ENCODE measurements at regions not wholly inside any gene's neighbourhood (a gene's known extent, or its start where the extent isn't known, plus 50 kb on each side); places are given as distances from the start of the nearest gene placed in this dataset.

DNA sequence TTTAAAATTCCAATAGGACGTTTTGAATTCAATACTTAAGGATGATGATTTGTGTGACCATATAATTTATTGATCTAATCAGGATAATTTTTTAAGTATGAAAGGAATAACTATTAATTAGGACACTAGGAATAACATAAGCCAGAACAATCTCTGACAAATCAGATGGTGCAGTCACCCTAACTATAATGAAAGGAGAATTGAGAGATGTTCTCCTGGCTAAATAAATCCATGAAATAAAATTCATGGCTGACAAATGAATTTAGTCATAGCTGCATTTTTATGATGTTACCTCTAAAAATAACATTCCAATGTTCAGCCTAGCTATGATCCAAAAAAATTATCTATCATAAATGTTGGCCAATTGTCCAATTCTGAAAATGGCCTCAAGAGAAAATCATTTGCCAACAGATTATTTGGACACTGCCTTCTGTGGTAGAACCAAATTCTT lies 190.6 kb upstream of the NEIL3 start:
- 19 to 24% (median 22%) methylated on average over 1 of the region's 1 CpG for WGBS, 3 donors
- no peaks in the 10 kb centered on the region for H3K4me1 ChIP-seq (ENCODE audit: control insufficient read depth in 3 of 3, insufficient read depth in 2 of 3, low read depth in 1 of 3, low read length in 2 of 3)
- H3K9me3 ChIP-seq (ENCODE audit: control insufficient read depth in 2 of 2, insufficient read depth in 1 of 2, low read depth in 1 of 2, low read length in 1 of 2): peaks cover 0 to 2% of the 10 kb centered on the region in 2 donors
- no peaks in the 10 kb centered on the region for H3K27me3 ChIP-seq (ENCODE audit: control insufficient read depth in 3 of 3, insufficient read depth in 3 of 3, low read length in 3 of 3)
- no peaks in the 10 kb centered on the region for H3K36me3 ChIP-seq (ENCODE audit: control insufficient read depth in 3 of 3, insufficient read depth in 2 of 3, low read depth in 1 of 3, low read length in 3 of 3)
- H3K27ac ChIP-seq (ENCODE audit: low read depth in 1 of 3, low read length in 2 of 3): no peak overlapping the region
- FAIRE-seq: no peak
- no peak overlapping the region for H3K4me3 ChIP-seq (ENCODE audit: low read depth in 1 of 3, low read length in 3 of 3)
- DNase-seq: no peak

DNA sequence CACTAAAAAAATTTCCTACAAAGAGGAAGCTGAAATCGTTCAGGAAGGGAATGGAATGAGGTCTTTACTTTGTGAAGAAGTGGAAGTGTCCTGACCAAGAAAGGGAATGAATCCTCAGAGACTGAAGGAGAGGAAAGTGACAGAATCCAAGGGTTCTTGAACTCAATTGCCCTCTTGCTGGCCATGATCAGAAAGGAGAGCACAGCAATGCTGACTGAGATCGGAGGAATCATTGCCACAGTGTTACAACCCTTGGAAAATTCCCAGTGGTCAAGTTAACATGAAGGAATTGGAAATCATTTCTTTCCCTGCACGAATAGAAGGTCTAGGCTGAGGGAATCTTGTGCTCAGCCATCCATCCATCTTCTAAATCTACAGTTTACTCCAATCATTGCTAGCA lies 190.0 kb upstream of the NEIL3 start:
- DNase-seq (no peak), FAIRE-seq (no peak)
- 53 to 58% (median 55%) methylated on average over 3 of the region's 3 CpGs for WGBS, 3 donors
- H3K9me3 ChIP-seq (ENCODE audit: control insufficient read depth in 2 of 2, insufficient read depth in 1 of 2, low read depth in 1 of 2, low read length in 1 of 2): peaks cover 0 to 2% of the 10 kb centered on the region in 2 donors
- H3K27ac ChIP-seq (ENCODE audit: low read depth in 1 of 3, low read length in 2 of 3): no peak overlapping the region
- H3K4me1 ChIP-seq (ENCODE audit: control insufficient read depth in 3 of 3, insufficient read depth in 2 of 3, low read depth in 1 of 3, low read length in 2 of 3): no peaks in the 10 kb centered on the region
- no peaks in the 10 kb centered on the region for H3K27me3 ChIP-seq (ENCODE audit: control insufficient read depth in 3 of 3, insufficient read depth in 3 of 3, low read length in 3 of 3)
- H3K36me3 ChIP-seq (ENCODE audit: control insufficient read depth in 3 of 3, insufficient read depth in 2 of 3, low read depth in 1 of 3, low read length in 3 of 3): no peaks in the 10 kb centered on the region
- H3K4me3 ChIP-seq (ENCODE audit: low read depth in 1 of 3, low read length in 3 of 3): no peak overlapping the region

- 58 to 67% (median 65%) methylated on average over 2 of the region's 2 CpGs for WGBS, 3 donors
- Histone ChIP-seq H3K9me3 (ENCODE audit: control insufficient read depth in 2 of 2, insufficient read depth in 1 of 2, low read depth in 1 of 2, low read length in 1 of 2) (peaks cover 0 to 2% of the 10 kb centered on the region in 2 donors), H3K27ac (ENCODE audit: low read depth in 1 of 3, low read length in 2 of 3) (no peak overlapping the region), H3K36me3 (ENCODE audit: control insufficient read depth in 3 of 3, insufficient read depth in 2 of 3, low read depth in 1 of 3, low read length in 3 of 3) (no peaks in the 10 kb centered on the region), H3K4me1 (ENCODE audit: control insufficient read depth in 3 of 3, insufficient read depth in 2 of 3, low read depth in 1 of 3, low read length in 2 of 3) (no peaks in the 10 kb centered on the region), H3K27me3 (ENCODE audit: control insufficient read depth in 3 of 3, insufficient read depth in 3 of 3, low read length in 3 of 3) (no peaks in the 10 kb centered on the region), H3K4me3 (ENCODE audit: low read depth in 1 of 3, low read length in 3 of 3) (no peak overlapping the region)
- DNase-seq (no peak), FAIRE-seq (no peak)
These were observed 185.9 kb upstream of the NEIL3 start for GRCh38 chr4:177123811-177124210.

DNA sequence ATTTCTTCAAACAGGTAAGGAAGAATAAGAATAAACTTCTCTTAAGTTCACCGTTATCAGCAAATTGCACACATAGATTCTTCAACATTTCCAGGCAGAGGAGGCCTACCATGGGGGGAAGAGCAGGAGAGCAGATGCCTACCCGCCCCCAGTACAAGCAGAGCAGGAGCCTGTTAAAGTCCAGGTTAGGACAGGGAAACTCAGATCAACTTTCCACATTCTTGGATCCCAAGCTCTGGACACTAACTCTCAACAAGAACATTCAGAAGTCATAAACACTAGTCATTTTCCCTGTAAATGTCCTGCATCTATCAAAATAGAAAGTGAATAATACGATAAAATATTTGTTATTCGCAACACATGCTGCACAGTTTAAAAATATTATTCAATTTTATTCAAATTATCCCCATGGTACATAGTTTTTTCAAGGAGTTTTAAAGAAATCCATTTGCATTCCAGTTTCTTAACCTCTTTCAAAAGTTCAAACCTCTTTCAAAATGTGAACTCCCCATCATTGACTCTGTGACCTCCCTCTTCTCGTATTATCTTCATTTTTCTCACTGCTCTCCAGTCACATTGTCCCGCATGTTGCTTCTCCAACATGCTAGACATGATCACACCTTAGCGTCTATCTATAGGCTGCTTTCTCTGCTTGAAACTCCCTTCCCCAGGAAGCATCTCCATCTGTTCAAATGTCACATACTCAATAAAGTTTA lies 185.2 kb upstream of the NEIL3 start:
- H3K9me3 ChIP-seq (ENCODE audit: control insufficient read depth in 2 of 2, insufficient read depth in 1 of 2, low read depth in 1 of 2, low read length in 1 of 2): peaks cover 0 to 3% of the 10 kb centered on the region in 2 donors
- 75 to 82% (median 77%) methylated on average over 7 of the region's 7 CpGs for WGBS, 3 donors
- FAIRE-seq: no peak
- H3K27me3 ChIP-seq (ENCODE audit: control insufficient read depth in 3 of 3, insufficient read depth in 3 of 3, low read length in 3 of 3): no peaks in the 10 kb centered on the region
- no peak overlapping the region for H3K4me3 ChIP-seq (ENCODE audit: low read depth in 1 of 3, low read length in 3 of 3)
- DNase-seq: no peak
- H3K27ac ChIP-seq (ENCODE audit: low read depth in 1 of 3, low read length in 2 of 3): no peak overlapping the region
- no peaks in the 10 kb centered on the region for H3K4me1 ChIP-seq (ENCODE audit: control insufficient read depth in 3 of 3, insufficient read depth in 2 of 3, low read depth in 1 of 3, low read length in 2 of 3)
- no peaks in the 10 kb centered on the region for H3K36me3 ChIP-seq (ENCODE audit: control insufficient read depth in 3 of 3, insufficient read depth in 2 of 3, low read depth in 1 of 3, low read length in 3 of 3)

DNA sequence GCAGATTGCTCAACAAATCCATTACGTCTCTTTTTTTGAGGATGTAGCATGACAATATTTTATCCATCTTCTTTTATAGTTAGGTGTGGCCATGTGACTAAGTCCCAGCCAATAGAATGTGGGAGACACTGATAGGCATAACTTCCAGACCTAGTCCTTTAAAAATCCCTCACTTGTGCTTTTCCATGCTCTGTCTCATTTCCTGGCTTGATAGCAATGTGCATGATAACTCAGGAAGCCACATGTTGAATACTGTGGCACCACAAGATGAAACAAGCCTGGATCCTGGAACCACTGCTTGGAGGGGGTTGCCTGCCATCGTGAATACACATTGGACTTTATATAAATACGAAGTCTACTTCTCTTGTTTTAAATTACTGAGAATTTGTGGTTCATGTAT lies 184.0 kb upstream of the NEIL3 start:
- peaks cover 0 to 7% of the 10 kb centered on the region in 2 donors for H3K9me3 ChIP-seq (ENCODE audit: control insufficient read depth in 2 of 2, insufficient read depth in 1 of 2, low read depth in 1 of 2, low read length in 1 of 2)
- no peak overlapping the region for H3K4me3 ChIP-seq (ENCODE audit: low read depth in 1 of 3, low read length in 3 of 3)
- no peak overlapping the region for H3K27ac ChIP-seq (ENCODE audit: low read depth in 1 of 3, low read length in 2 of 3)
- no peaks in the 10 kb centered on the region for H3K4me1 ChIP-seq (ENCODE audit: control insufficient read depth in 3 of 3, insufficient read depth in 2 of 3, low read depth in 1 of 3, low read length in 2 of 3)
- no peak for DNase-seq
- H3K27me3 ChIP-seq (ENCODE audit: control insufficient read depth in 3 of 3, insufficient read depth in 3 of 3, low read length in 3 of 3): no peaks in the 10 kb centered on the region
- FAIRE-seq: no peak
- H3K36me3 ChIP-seq (ENCODE audit: control insufficient read depth in 3 of 3, insufficient read depth in 2 of 3, low read depth in 1 of 3, low read length in 3 of 3): no peaks in the 10 kb centered on the region
- 74 to 86% (median 80%) methylated on average over 3 of the region's 3 CpGs for WGBS, 3 donors

DNA sequence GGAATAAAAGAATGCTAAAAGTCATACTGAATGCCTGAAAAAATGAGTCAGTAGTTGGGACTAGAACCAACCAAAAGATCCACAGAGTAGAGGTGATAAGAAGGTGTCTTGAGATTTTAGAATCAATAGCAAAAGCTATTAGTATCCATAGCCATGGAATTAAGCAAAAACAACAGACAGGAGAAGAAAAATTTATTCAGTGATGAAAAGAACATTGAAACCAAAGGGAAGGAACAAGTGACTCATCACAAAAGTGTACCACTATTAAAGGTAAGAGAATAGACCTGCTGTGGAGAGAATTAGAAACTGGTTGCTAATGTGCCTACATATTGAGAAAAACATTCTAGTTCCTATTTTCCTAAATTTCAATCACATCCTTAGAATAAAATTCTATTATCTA lies 182.0 kb upstream of the NEIL3 start:
- no peak for FAIRE-seq
- Histone ChIP-seq H3K4me3 (ENCODE audit: low read depth in 1 of 3, low read length in 3 of 3) (no peak overlapping the region), H3K27ac (ENCODE audit: low read depth in 1 of 3, low read length in 2 of 3) (no peak overlapping the region), H3K36me3 (ENCODE audit: control insufficient read depth in 3 of 3, insufficient read depth in 2 of 3, low read depth in 1 of 3, low read length in 3 of 3) (no peaks in the 10 kb centered on the region), H3K9me3 (ENCODE audit: control insufficient read depth in 2 of 2, insufficient read depth in 1 of 2, low read depth in 1 of 2, low read length in 1 of 2) (peaks cover 0 to 7% of the 10 kb centered on the region in 2 donors), H3K4me1 (ENCODE audit: control insufficient read depth in 3 of 3, insufficient read depth in 2 of 3, low read depth in 1 of 3, low read length in 2 of 3) (no peaks in the 10 kb centered on the region), H3K27me3 (ENCODE audit: control insufficient read depth in 3 of 3, insufficient read depth in 3 of 3, low read length in 3 of 3) (no peaks in the 10 kb centered on the region)
- no peak for DNase-seq

- no peak for DNase-seq
- WGBS, 3 donors: 43 to 65% (median 50%) methylated on average over 1 of the region's 1 CpG
- Histone ChIP-seq H3K4me3 (ENCODE audit: low read depth in 1 of 3, low read length in 3 of 3) (no peak overlapping the region), H3K4me1 (ENCODE audit: control insufficient read depth in 3 of 3, insufficient read depth in 2 of 3, low read depth in 1 of 3, low read length in 2 of 3) (no peaks in the 10 kb centered on the region), H3K27ac (ENCODE audit: low read depth in 1 of 3, low read length in 2 of 3) (no peak overlapping the region), H3K9me3 (ENCODE audit: control insufficient read depth in 2 of 2, insufficient read depth in 1 of 2, low read depth in 1 of 2, low read length in 1 of 2) (peaks cover 0 to 8% of the 10 kb centered on the region in 2 donors), H3K27me3 (ENCODE audit: control insufficient read depth in 3 of 3, insufficient read depth in 3 of 3, low read length in 3 of 3) (no peaks in the 10 kb centered on the region), H3K36me3 (ENCODE audit: control insufficient read depth in 3 of 3, insufficient read depth in 2 of 3, low read depth in 1 of 3, low read length in 3 of 3) (no peaks in the 10 kb centered on the region)
- no peak for FAIRE-seq
These were observed 181.4 kb upstream of the NEIL3 start for GRCh38 chr4:177128306-177128705.

DNA sequence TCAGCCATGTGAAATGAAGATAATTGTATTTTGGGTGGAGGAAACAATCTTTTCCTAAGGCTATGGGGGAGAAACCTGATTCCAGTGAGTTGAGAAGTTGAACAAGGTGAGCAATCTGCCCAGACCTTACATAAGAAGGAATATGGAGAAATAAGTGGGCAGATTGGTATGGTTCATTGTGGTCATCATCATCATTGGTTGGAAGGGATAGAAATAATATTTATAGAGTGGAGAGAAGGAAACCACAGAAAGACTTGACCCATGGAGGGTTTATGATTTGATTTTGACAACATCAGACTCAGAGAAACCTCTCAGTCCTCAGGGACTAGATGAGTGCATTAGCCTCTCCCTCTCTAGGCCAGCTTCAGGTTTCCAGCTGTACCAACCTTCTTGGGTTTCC lies 177.9 kb upstream of the NEIL3 start:
- Histone ChIP-seq H3K27me3 (ENCODE audit: control insufficient read depth in 3 of 3, insufficient read depth in 3 of 3, low read length in 3 of 3) (no peaks in the 10 kb centered on the region), H3K27ac (ENCODE audit: low read depth in 1 of 3, low read length in 2 of 3) (no peak overlapping the region), H3K4me1 (ENCODE audit: control insufficient read depth in 3 of 3, insufficient read depth in 2 of 3, low read depth in 1 of 3, low read length in 2 of 3) (no peaks in the 10 kb centered on the region), H3K4me3 (ENCODE audit: low read depth in 1 of 3, low read length in 3 of 3) (no peak overlapping the region), H3K9me3 (ENCODE audit: control insufficient read depth in 2 of 2, insufficient read depth in 1 of 2, low read depth in 1 of 2, low read length in 1 of 2) (peaks cover 0 to 14% of the 10 kb centered on the region in 2 donors), H3K36me3 (ENCODE audit: control insufficient read depth in 3 of 3, insufficient read depth in 2 of 3, low read depth in 1 of 3, low read length in 3 of 3) (no peaks in the 10 kb centered on the region)
- FAIRE-seq: no peak
- DNase-seq: no peak

- no peak for DNase-seq
- Histone ChIP-seq H3K36me3 (ENCODE audit: control insufficient read depth in 3 of 3, insufficient read depth in 2 of 3, low read depth in 1 of 3, low read length in 3 of 3) (no peaks in the 10 kb centered on the region), H3K4me3 (ENCODE audit: low read depth in 1 of 3, low read length in 3 of 3) (no peak overlapping the region), H3K27ac (ENCODE audit: low read depth in 1 of 3, low read length in 2 of 3) (no peak overlapping the region), H3K4me1 (ENCODE audit: control insufficient read depth in 3 of 3, insufficient read depth in 2 of 3, low read depth in 1 of 3, low read length in 2 of 3) (no peaks in the 10 kb centered on the region), H3K27me3 (ENCODE audit: control insufficient read depth in 3 of 3, insufficient read depth in 3 of 3, low read length in 3 of 3) (no peaks in the 10 kb centered on the region), H3K9me3 (ENCODE audit: control insufficient read depth in 2 of 2, insufficient read depth in 1 of 2, low read depth in 1 of 2, low read length in 1 of 2) (peaks cover 0 to 2% of the 10 kb centered on the region in 2 donors)
- FAIRE-seq: no peak
These were observed 162.0 kb upstream of the NEIL3 start for GRCh38 chr4:177147668-177148067.

Measured in small intestine (tissue), 7 donors.